22Rv1 (cell line): ENCODE measurements at regions not wholly inside any gene's neighbourhood (a gene's known extent, or its start where the extent isn't known, plus 50 kb on each side); places are given as distances from the start of the nearest gene placed in this dataset.

Experiments
- H3K27ac ChIP-seq: fragments of 450-650 bp; 2 replicates; pipeline ENCODE4 v1.5.1; 2017
- CTCF ChIP-seq: fragments of 450-650 bp; IDR thresholded peaks from 2 replicates; pipeline ENCODE4 v1.5.1; 2017; ENCODE audit warnings: mild to moderate bottlenecking
- ZFX ChIP-seq: fragments of 450-650 bp; IDR thresholded peaks from 2 replicates; pipeline ENCODE4 v1.6.1; 2017; ENCODE audit warnings: antibody characterized with exemption, borderline replicate concordance

GRCh38 chr7:110568932-110569331 is 522.0 kb upstream of the LRRN3 start:
- TF ChIP-seq ZFX (no peak), CTCF (no peak)
- no peak overlapping the region for H3K27ac ChIP-seq

GRCh38 chr7:110569486-110570205 is 521.3 kb upstream of the LRRN3 start:
- TF ChIP-seq CTCF (no peak), ZFX (no peak)
- H3K27ac ChIP-seq: no peak overlapping the region

GRCh38 chr7:110573862-110574528 is 516.9 kb upstream of the LRRN3 start:
- H3K27ac ChIP-seq: no peak overlapping the region
- TF ChIP-seq ZFX (no peak), CTCF (no peak)

DNA sequence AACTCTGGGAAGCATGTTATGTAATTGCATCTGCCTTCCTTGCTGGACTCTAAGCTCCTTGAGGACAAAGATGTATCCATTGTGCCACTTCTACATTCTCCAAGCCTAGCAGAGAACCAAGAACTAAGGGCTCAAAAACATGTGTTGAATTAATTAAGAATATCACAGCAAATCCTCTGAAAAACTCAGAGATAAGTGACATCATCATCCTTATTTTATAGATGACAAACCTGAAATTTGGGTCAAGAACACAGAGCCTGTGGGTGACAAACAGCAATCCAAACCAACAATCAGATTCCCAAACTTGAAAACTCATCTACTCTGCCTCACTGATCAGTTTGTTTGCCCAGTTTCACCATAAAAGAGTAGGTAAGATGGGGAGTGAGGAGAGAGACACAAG is 503.6 kb upstream of the LRRN3 start:
- H3K27ac ChIP-seq: no peak overlapping the region
- TF ChIP-seq ZFX (no peak), CTCF (no peak)

GRCh38 chr7:110590415-110590814 is 500.5 kb upstream of the LRRN3 start:
- TF ChIP-seq CTCF: no peak
- TF ChIP-seq ZFX: no peak
- no peak overlapping the region for H3K27ac ChIP-seq

GRCh38 chr7:110591341-110591740 is 499.6 kb upstream of the LRRN3 start:
- TF ChIP-seq ZFX (no peak), CTCF (no peak)
- H3K27ac ChIP-seq: no peak overlapping the region

DNA sequence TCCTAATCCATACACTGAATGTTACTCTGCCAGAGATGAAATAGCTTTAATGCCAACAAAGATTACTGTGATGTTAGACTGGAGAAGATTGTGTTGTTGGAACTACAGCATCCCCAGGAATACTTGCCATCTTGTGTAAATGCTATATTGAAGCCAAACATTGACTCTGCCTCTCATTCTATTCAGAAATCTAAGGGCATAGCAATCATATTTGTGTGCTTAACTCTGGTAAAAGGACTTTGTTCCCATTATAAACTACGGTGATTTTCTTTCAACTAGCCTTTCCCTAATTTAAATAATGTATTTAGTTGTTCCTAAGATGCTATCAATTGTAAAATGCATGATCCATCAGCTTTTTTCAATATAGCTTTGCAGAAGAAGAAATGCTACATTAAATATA is 498.4 kb upstream of the LRRN3 start:
- no peak overlapping the region for H3K27ac ChIP-seq
- TF ChIP-seq ZFX (no peak), CTCF (no peak)
